ENCODE measurements at regions not wholly inside any gene's neighbourhood (a gene's known extent, or its start where the extent isn't known, plus 50 kb on each side); places are given as distances from the start of the nearest gene placed in this dataset.

- Histone ChIP-seq H3K27me3 (ENCODE audit: insufficient read depth, low read length) (no peaks in the 10 kb centered on the region), H3K18ac (ENCODE audit: low read length) (no peak overlapping the region), H2BK12ac (ENCODE audit: low read length) (no peak overlapping the region), H3K9ac (ENCODE audit: low read length) (no peak overlapping the region), H2BK120ac (ENCODE audit: insufficient read depth, low read length, poor library complexity) (no peak overlapping the region), H3K4me3 (ENCODE audit: low read depth, low read length) (no peak overlapping the region), H3K9me3 (ENCODE audit: insufficient read depth, low read depth, low read length) (no peaks in the 10 kb centered on the region), H3K4me2 (ENCODE audit: low read length) (no peak overlapping the region), H2BK5ac (ENCODE audit: low read depth, low read length, poor library complexity) (no peak overlapping the region), H3K79me2 (ENCODE audit: control insufficient read depth, insufficient read depth, low read length, poor library complexity) (no peaks in the 10 kb centered on the region), H3K27ac (ENCODE audit: low read depth, low read length) (no peak overlapping the region), H4K12ac (ENCODE audit: low read depth, low read length) (no peak overlapping the region), H3K4me1 (ENCODE audit: control insufficient read depth in 1 of 2, insufficient read depth in 2 of 2, low read length in 2 of 2) (no peaks in the 10 kb centered on the region), H4K91ac (ENCODE audit: low read depth, low read length) (no peak overlapping the region), H4K8ac (ENCODE audit: low read depth, low read length) (no peak overlapping the region), H3K23ac (ENCODE audit: low read length) (no peak overlapping the region), H2AK5ac (ENCODE audit: low read length) (no peak overlapping the region), H3K36me3 (ENCODE audit: control insufficient read depth in 1 of 2, insufficient read depth in 2 of 2, low read length in 2 of 2) (no peaks in the 10 kb centered on the region), H3K14ac (ENCODE audit: low read length) (no peak overlapping the region), H3K4ac (ENCODE audit: low read depth, low read length) (no peak overlapping the region), H3K79me1 (ENCODE audit: low read length) (no peaks in the 10 kb centered on the region), H2AFZ (ENCODE audit: insufficient read depth, low read length, poor library complexity) (no peak overlapping the region)
- DNase-seq, result no peak
These were observed 209.8 kb upstream of the CBLB start for GRCh38 chr3:106078635-106079034.

- Histone ChIP-seq H2BK120ac (ENCODE audit: insufficient read depth, low read length, poor library complexity) (no peak overlapping the region), H3K79me2 (ENCODE audit: control insufficient read depth, insufficient read depth, low read length, poor library complexity) (no peaks in the 10 kb centered on the region), H3K14ac (ENCODE audit: low read length) (no peak overlapping the region), H3K27me3 (ENCODE audit: insufficient read depth, low read length) (no peaks in the 10 kb centered on the region), H3K4me2 (ENCODE audit: low read length) (no peak overlapping the region), H4K91ac (ENCODE audit: low read depth, low read length) (no peak overlapping the region), H3K18ac (ENCODE audit: low read length) (no peak overlapping the region), H3K23ac (ENCODE audit: low read length) (no peak overlapping the region), H3K27ac (ENCODE audit: low read depth, low read length) (no peak overlapping the region), H3K9ac (ENCODE audit: low read length) (no peak overlapping the region), H2BK12ac (ENCODE audit: low read length) (no peak overlapping the region), H3K79me1 (ENCODE audit: low read length) (no peaks in the 10 kb centered on the region), H3K4me3 (ENCODE audit: low read depth, low read length) (no peak overlapping the region), H3K9me3 (ENCODE audit: insufficient read depth, low read depth, low read length) (no peaks in the 10 kb centered on the region), H3K4me1 (ENCODE audit: control insufficient read depth in 1 of 2, insufficient read depth in 2 of 2, low read length in 2 of 2) (no peaks in the 10 kb centered on the region), H4K12ac (ENCODE audit: low read depth, low read length) (no peak overlapping the region), H3K36me3 (ENCODE audit: control insufficient read depth in 1 of 2, insufficient read depth in 2 of 2, low read length in 2 of 2) (no peaks in the 10 kb centered on the region), H4K8ac (ENCODE audit: low read depth, low read length) (no peak overlapping the region), H2AFZ (ENCODE audit: insufficient read depth, low read length, poor library complexity) (no peak overlapping the region), H2AK5ac (ENCODE audit: low read length) (no peak overlapping the region), H2BK5ac (ENCODE audit: low read depth, low read length, poor library complexity) (no peak overlapping the region), H3K4ac (ENCODE audit: low read depth, low read length) (no peak overlapping the region)
- WGBS (ENCODE audit: extremely low coverage, insufficient coverage, insufficient read length), result no CpG with 5 or more reads among the region's 1 CpG
- no peak for DNase-seq
These were observed 213.8 kb upstream of the CBLB start for GRCh38 chr3:106082616-106083015.

GRCh38 chr3:106083207-106083606, 214.4 kb upstream of the CBLB start:
- no peak overlapping the region for H4K8ac ChIP-seq (ENCODE audit: low read depth, low read length)
- no peak overlapping the region for H3K23ac ChIP-seq (ENCODE audit: low read length)
- H2BK120ac ChIP-seq (ENCODE audit: insufficient read depth, low read length, poor library complexity), result no peak overlapping the region
- H3K27ac ChIP-seq (ENCODE audit: low read depth, low read length), result no peak overlapping the region
- no peaks in the 10 kb centered on the region for H3K9me3 ChIP-seq (ENCODE audit: insufficient read depth, low read depth, low read length)
- H3K4ac ChIP-seq (ENCODE audit: low read depth, low read length), result no peak overlapping the region
- no peak overlapping the region for H2BK5ac ChIP-seq (ENCODE audit: low read depth, low read length, poor library complexity)
- no peak overlapping the region for H3K18ac ChIP-seq (ENCODE audit: low read length)
- H3K79me1 ChIP-seq (ENCODE audit: low read length), result no peaks in the 10 kb centered on the region
- H4K12ac ChIP-seq (ENCODE audit: low read depth, low read length), result no peak overlapping the region
- H3K4me2 ChIP-seq (ENCODE audit: low read length), result no peak overlapping the region
- H3K79me2 ChIP-seq (ENCODE audit: control insufficient read depth, insufficient read depth, low read length, poor library complexity), result no peaks in the 10 kb centered on the region
- no peak overlapping the region for H2AFZ ChIP-seq (ENCODE audit: insufficient read depth, low read length, poor library complexity)
- H3K4me3 ChIP-seq (ENCODE audit: low read depth, low read length), result no peak overlapping the region
- H3K14ac ChIP-seq (ENCODE audit: low read length), result no peak overlapping the region
- H2BK12ac ChIP-seq (ENCODE audit: low read length), result no peak overlapping the region
- no peak overlapping the region for H4K91ac ChIP-seq (ENCODE audit: low read depth, low read length)
- no peak for DNase-seq
- H3K27me3 ChIP-seq (ENCODE audit: insufficient read depth, low read length), result no peaks in the 10 kb centered on the region
- no peaks in the 10 kb centered on the region for H3K36me3 ChIP-seq (ENCODE audit: control insufficient read depth in 1 of 2, insufficient read depth in 2 of 2, low read length in 2 of 2)
- H3K4me1 ChIP-seq (ENCODE audit: control insufficient read depth in 1 of 2, insufficient read depth in 2 of 2, low read length in 2 of 2), result no peaks in the 10 kb centered on the region
- H3K9ac ChIP-seq (ENCODE audit: low read length), result no peak overlapping the region
- no CpG with 5 or more reads among the region's 1 CpG for WGBS (ENCODE audit: extremely low coverage, insufficient coverage, insufficient read length)
- H2AK5ac ChIP-seq (ENCODE audit: low read length), result no peak overlapping the region

GRCh38 chr3:106083854-106084253, 215.0 kb upstream of the CBLB start:
- no peaks in the 10 kb centered on the region for H3K79me2 ChIP-seq (ENCODE audit: control insufficient read depth, insufficient read depth, low read length, poor library complexity)
- H4K8ac ChIP-seq (ENCODE audit: low read depth, low read length), result no peak overlapping the region
- H3K4me1 ChIP-seq (ENCODE audit: control insufficient read depth in 1 of 2, insufficient read depth in 2 of 2, low read length in 2 of 2), result no peaks in the 10 kb centered on the region
- no peak overlapping the region for H3K4ac ChIP-seq (ENCODE audit: low read depth, low read length)
- no peaks in the 10 kb centered on the region for H3K36me3 ChIP-seq (ENCODE audit: control insufficient read depth in 1 of 2, insufficient read depth in 2 of 2, low read length in 2 of 2)
- no peak overlapping the region for H3K27ac ChIP-seq (ENCODE audit: low read depth, low read length)
- WGBS (ENCODE audit: extremely low coverage, insufficient coverage, insufficient read length), result 100% methylated on average over 1 of the region's 1 CpG
- no peak overlapping the region for H3K14ac ChIP-seq (ENCODE audit: low read length)
- H3K23ac ChIP-seq (ENCODE audit: low read length), result no peak overlapping the region
- H3K79me1 ChIP-seq (ENCODE audit: low read length), result no peaks in the 10 kb centered on the region
- H3K18ac ChIP-seq (ENCODE audit: low read length), result no peak overlapping the region
- H4K91ac ChIP-seq (ENCODE audit: low read depth, low read length), result no peak overlapping the region
- no peak for DNase-seq
- no peak overlapping the region for H2BK5ac ChIP-seq (ENCODE audit: low read depth, low read length, poor library complexity)
- no peak overlapping the region for H3K4me3 ChIP-seq (ENCODE audit: low read depth, low read length)
- H4K12ac ChIP-seq (ENCODE audit: low read depth, low read length), result no peak overlapping the region
- H2AK5ac ChIP-seq (ENCODE audit: low read length), result no peak overlapping the region
- H3K9me3 ChIP-seq (ENCODE audit: insufficient read depth, low read depth, low read length), result no peaks in the 10 kb centered on the region
- no peak overlapping the region for H3K9ac ChIP-seq (ENCODE audit: low read length)
- no peak overlapping the region for H3K4me2 ChIP-seq (ENCODE audit: low read length)
- H2BK120ac ChIP-seq (ENCODE audit: insufficient read depth, low read length, poor library complexity), result no peak overlapping the region
- H3K27me3 ChIP-seq (ENCODE audit: insufficient read depth, low read length), result no peaks in the 10 kb centered on the region
- no peak overlapping the region for H2AFZ ChIP-seq (ENCODE audit: insufficient read depth, low read length, poor library complexity)
- H2BK12ac ChIP-seq (ENCODE audit: low read length), result no peak overlapping the region

GRCh38 chr3:106086038-106086437, 217.2 kb upstream of the CBLB start:
- Histone ChIP-seq H2AFZ (ENCODE audit: insufficient read depth, low read length, poor library complexity) (no peak overlapping the region), H2BK12ac (ENCODE audit: low read length) (no peak overlapping the region), H3K23ac (ENCODE audit: low read length) (no peak overlapping the region), H3K4ac (ENCODE audit: low read depth, low read length) (no peak overlapping the region), H3K79me1 (ENCODE audit: low read length) (no peaks in the 10 kb centered on the region), H3K4me2 (ENCODE audit: low read length) (no peak overlapping the region), H2AK5ac (ENCODE audit: low read length) (no peak overlapping the region), H3K79me2 (ENCODE audit: control insufficient read depth, insufficient read depth, low read length, poor library complexity) (no peaks in the 10 kb centered on the region), H3K36me3 (ENCODE audit: control insufficient read depth in 1 of 2, insufficient read depth in 2 of 2, low read length in 2 of 2) (no peaks in the 10 kb centered on the region), H2BK120ac (ENCODE audit: insufficient read depth, low read length, poor library complexity) (no peak overlapping the region), H2BK5ac (ENCODE audit: low read depth, low read length, poor library complexity) (no peak overlapping the region), H3K9ac (ENCODE audit: low read length) (no peak overlapping the region), H4K8ac (ENCODE audit: low read depth, low read length) (no peak overlapping the region), H3K27ac (ENCODE audit: low read depth, low read length) (no peak overlapping the region), H4K91ac (ENCODE audit: low read depth, low read length) (no peak overlapping the region), H3K18ac (ENCODE audit: low read length) (no peak overlapping the region), H3K4me1 (ENCODE audit: control insufficient read depth in 1 of 2, insufficient read depth in 2 of 2, low read length in 2 of 2) (no peaks in the 10 kb centered on the region), H3K14ac (ENCODE audit: low read length) (no peak overlapping the region), H3K4me3 (ENCODE audit: low read depth, low read length) (no peak overlapping the region), H4K12ac (ENCODE audit: low read depth, low read length) (no peak overlapping the region), H3K27me3 (ENCODE audit: insufficient read depth, low read length) (no peaks in the 10 kb centered on the region), H3K9me3 (ENCODE audit: insufficient read depth, low read depth, low read length) (no peaks in the 10 kb centered on the region)
- WGBS (ENCODE audit: extremely low coverage, insufficient coverage, insufficient read length), result no CpG with 5 or more reads among the region's 1 CpG
- no peak for DNase-seq

Measured in trophoblast cell (in vitro differentiated cells and primary cell).